K562 (cell line): ENCODE measurements at regions not wholly inside any gene's neighbourhood (a gene's known extent, or its start where the extent isn't known, plus 50 kb on each side); places are given as distances from the start of the nearest gene placed in this dataset.

Source experiments
- COPS2 ChIP-seq: fragments of 450-650 bp; conservative IDR thresholded peaks from 2 replicates; pipeline ENCODE4 v1.6.1; 2016; ENCODE audit warnings: mild to moderate bottlenecking, moderate library complexity
- MCM7 ChIP-seq, 2 experiments: fragments of 450-650 bp; IDR thresholded peaks; 2 replicates each; pipeline ENCODE4 v1.6.1; 2016 to 2018
- PHB ChIP-seq: fragments of 250-450 bp; sonication (Bioruptor Pico); IDR thresholded peaks from 2 replicates; pipeline ENCODE4 v1.5.0; 2021
- PML ChIP-seq: IDR thresholded peaks from 2 replicates; pipeline ENCODE4 v1.6.1; 2012; ENCODE audit warnings: low read length, inconsistent platforms
- SMAD4 ChIP-seq: fragments of 250-450 bp; sonication (Bioruptor Pico); conservative IDR thresholded peaks from 2 replicates; pipeline ENCODE4 v1.8.0; 2021; ENCODE audit warnings: inconsistent platforms, mild to moderate bottlenecking, moderate library complexity
- VEZF1 ChIP-seq: fragments of 200-800 bp; sonication (Bioruptor generic); IDR thresholded peaks from 2 replicates; pipeline ENCODE4 v1.6.1; 2017; ENCODE audit warnings: missing genetic modification characterization, missing compliant biosample characterization
- ZBED1 ChIP-seq: IDR thresholded peaks from 2 replicates; pipeline ENCODE4 v1.6.1; 2014
- ZNF407 ChIP-seq: fragments of 450-650 bp; IDR thresholded peaks from 2 replicates; pipeline ENCODE4 v1.6.1; 2016; ENCODE audit warnings: low read depth

GRCh38 chr6:8551386-8551785 lies 116.0 kb upstream of the SLC35B3 start (continued):
- TF ChIP-seq VEZF1 (no peak), SMAD4 (CRISPR knock-in tag) (no peak), ZBED1 (no peak), PML (no peak), ZNF407 (no peak), COPS2 (no peak), PHB (no peak), MCM7 (IDR thresholded peaks at IDR 0.05) (no peak)
